Naive thymus-derived CD4-positive, alpha-beta T cell (primary cell): ENCODE measurements at regions not wholly inside any gene's neighbourhood (a gene's known extent, or its start where the extent isn't known, plus 50 kb on each side); places are given as distances from the start of the nearest gene placed in this dataset.
"Not testable (repeated sequence)": the region's sequence is repeated elsewhere in the genome, so short reads cannot be mapped to it uniquely, and the experiment has no call there.

Experiments used
- ATAC-seq: fragments of 150-1000 bp; cut with Tn5 transposase; 2 replicates; pipeline ENCODE4 v1.10.0; 2021; ENCODE audit warnings: mild to moderate bottlenecking, moderate library complexity
- CTCF ChIA-PET: fragments of 350-600 bp; sonication (Branson Sonifier 250); formaldehyde crosslinking; loops from one replicate; lab custom pipeline; 2021; ENCODE audit warnings: antibody characterized with exemption; lab: Charles Lee
- POLR2A ChIA-PET: fragments of 350-600 bp; sonication (Branson Sonifier 250); formaldehyde crosslinking; loops from one replicate; lab custom pipeline; 2021; ENCODE audit warnings: antibody characterized with exemption, inconsistent platforms; lab: Charles Lee
- DNase-seq, 9 donors: peaks; one replicate each; pipeline versions ENCODE4 v3.0.0 to v3.0.0-alpha.2; 2020 to 2022; ENCODE audit warnings: mixed read lengths in 1 of 9
- H3K27ac ChIP-seq: one replicate; pipeline ENCODE4 v1.7.0; 2013; ENCODE audit warnings: mild to moderate bottlenecking, low read depth, low read length, moderate library complexity
- H3K27me3 ChIP-seq, 2 donors: one replicate each; pipeline ENCODE4 v1.7.0; 2013; ENCODE audit warnings: low read length in 2 of 2, mild to moderate bottlenecking in 2 of 2, moderate library complexity in 2 of 2; ENCODE audit not compliant: control insufficient read depth in 2 of 2, insufficient read depth in 2 of 2
- H3K36me3 ChIP-seq, 3 experiments: 1 replicate in 2 of 3; 2 replicates in 1 of 3; pipeline ENCODE4 v1.7.0; 2013; ENCODE audit warnings: low read length in 3 of 3, mild to moderate bottlenecking in 3 of 3, moderate library complexity in 1 of 3; ENCODE audit not compliant: insufficient read depth in 3 of 3, control insufficient read depth in 2 of 3
- H3K4me1 ChIP-seq, 2 donors: one replicate each; pipeline ENCODE4 v1.7.0; 2013; ENCODE audit warnings: low read length in 2 of 2, mild to moderate bottlenecking in 2 of 2, moderate library complexity in 1 of 2; ENCODE audit not compliant: control insufficient read depth in 2 of 2, insufficient read depth in 2 of 2
- H3K4me3 ChIP-seq: 2 replicates; pipeline ENCODE4 v1.7.0; 2013; ENCODE audit warnings: mild to moderate bottlenecking, low read length
- H3K9me3 ChIP-seq, 3 experiments: 1 replicate in 2 of 3; 2 replicates in 1 of 3; pipeline ENCODE4 v1.7.0; 2013; ENCODE audit warnings: low read length in 3 of 3; ENCODE audit not compliant: control insufficient read depth in 2 of 3
- H3K27ac Mint-ChIP-seq, 9 donors: one replicate each; pipeline ENCODE4 v1.8.0; 2020 to 2022; ENCODE audit warnings: mixed read lengths in 9 of 9, mild to moderate bottlenecking in 8 of 9, moderate library complexity in 5 of 9, inconsistent platforms in 2 of 9
- H3K27me3 Mint-ChIP-seq, 5 donors: one replicate each; pipeline ENCODE4 v1.8.0; 2021 to 2022; ENCODE audit warnings: mixed read lengths in 5 of 5, mild to moderate bottlenecking in 1 of 5
- H3K36me3 Mint-ChIP-seq, 5 donors: one replicate each; pipeline ENCODE4 v1.8.0; 2020 to 2022; ENCODE audit warnings: mixed read lengths in 5 of 5, mild to moderate bottlenecking in 3 of 5, inconsistent platforms in 1 of 5
- H3K4me1 Mint-ChIP-seq, 7 donors: one replicate each; pipeline ENCODE4 v1.8.0; 2020 to 2022; ENCODE audit warnings: mixed read lengths in 7 of 7, mild to moderate bottlenecking in 3 of 7, inconsistent platforms in 1 of 7
- H3K4me3 Mint-ChIP-seq, 10 donors: one replicate each; pipeline ENCODE4 v1.8.0; 2020 to 2022; ENCODE audit warnings: mild to moderate bottlenecking in 10 of 10, mixed read lengths in 10 of 10, moderate library complexity in 6 of 10, inconsistent platforms in 2 of 10
- H3K9me3 Mint-ChIP-seq, 11 donors: one replicate each; pipeline ENCODE4 v1.8.0; 2020 to 2022; ENCODE audit warnings: mixed read lengths in 11 of 11, mild to moderate bottlenecking in 4 of 11, inconsistent platforms in 1 of 11, moderate library complexity in 1 of 11
- intact Hi-C, 2 donors: fragments of 100-400 bp; cut with micrococcal nuclease; formaldehyde crosslinking; loops; one replicate each; pipeline ENCODE4 v1.15.1; 2023

DNA sequence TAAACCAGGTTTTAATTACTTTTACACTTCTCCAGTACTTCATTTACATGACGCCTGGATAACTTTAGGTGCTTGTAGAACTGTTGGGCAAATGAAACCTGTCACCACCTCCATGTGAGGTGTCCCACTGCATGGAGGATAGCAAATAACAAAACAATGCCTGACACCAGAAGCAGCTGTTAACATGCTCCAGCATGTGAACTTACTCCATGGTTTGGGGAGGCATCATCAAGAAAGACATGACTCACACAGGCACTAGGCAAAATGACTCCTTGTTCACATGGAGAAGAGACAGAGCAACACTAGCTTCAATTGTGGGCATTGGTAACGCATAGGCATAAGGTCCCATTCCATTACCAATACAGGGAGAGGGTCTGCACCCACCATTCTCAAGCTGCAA lies 198.1 kb upstream of the F9 start:
- H3K27ac Mint-ChIP-seq = no peak overlapping the region
- CTCF ChIA-PET = no interaction called here
- H3K36me3 Mint-ChIP-seq = no peaks in the 10 kb centered on the region
- H3K27ac ChIP-seq = no peak overlapping the region
- intact Hi-C loops = no loop called here
- no peak overlapping the region for H3K4me3 Mint-ChIP-seq
- no peaks in the 10 kb centered on the region for H3K4me1 ChIP-seq
- ATAC-seq (no peak), DNase-seq (no peak)
- H3K36me3 ChIP-seq = no peaks in the 10 kb centered on the region
- no peaks in the 10 kb centered on the region for H3K4me1 Mint-ChIP-seq
- H3K27me3 ChIP-seq = no peaks in the 10 kb centered on the region
- no peaks in the 10 kb centered on the region for H3K9me3 ChIP-seq
- H3K27me3 Mint-ChIP-seq = peaks cover 0 to 3% (median 0%) of the 10 kb centered on the region in 5 donors
- H3K9me3 Mint-ChIP-seq = peaks cover 0 to 2% (median 0%) of the 10 kb centered on the region in 11 donors
- no peak overlapping the region for H3K4me3 ChIP-seq
- POLR2A ChIA-PET = no interaction called here

DNA sequence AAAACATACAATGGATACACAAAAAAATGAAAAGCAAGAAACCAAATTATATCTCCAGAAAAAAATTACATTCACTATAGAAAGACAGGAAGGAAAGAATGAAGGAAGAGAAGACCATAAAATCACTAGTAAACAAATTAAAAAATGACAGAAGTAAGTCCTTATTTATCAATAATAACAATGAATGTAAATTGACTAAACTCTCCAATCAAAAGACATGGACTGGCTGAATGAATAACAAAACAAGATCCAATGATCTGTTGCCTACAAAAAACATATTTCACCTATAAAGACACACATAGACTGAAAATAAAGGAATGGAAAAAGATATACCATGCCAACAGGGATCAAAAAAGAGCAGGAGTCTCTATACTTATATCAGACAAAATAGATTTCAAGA lies 203.2 kb upstream of the F9 start:
- no peaks in the 10 kb centered on the region for H3K4me1 Mint-ChIP-seq
- H3K27me3 Mint-ChIP-seq = no peaks in the 10 kb centered on the region
- H3K9me3 ChIP-seq = no peaks in the 10 kb centered on the region

DNA sequence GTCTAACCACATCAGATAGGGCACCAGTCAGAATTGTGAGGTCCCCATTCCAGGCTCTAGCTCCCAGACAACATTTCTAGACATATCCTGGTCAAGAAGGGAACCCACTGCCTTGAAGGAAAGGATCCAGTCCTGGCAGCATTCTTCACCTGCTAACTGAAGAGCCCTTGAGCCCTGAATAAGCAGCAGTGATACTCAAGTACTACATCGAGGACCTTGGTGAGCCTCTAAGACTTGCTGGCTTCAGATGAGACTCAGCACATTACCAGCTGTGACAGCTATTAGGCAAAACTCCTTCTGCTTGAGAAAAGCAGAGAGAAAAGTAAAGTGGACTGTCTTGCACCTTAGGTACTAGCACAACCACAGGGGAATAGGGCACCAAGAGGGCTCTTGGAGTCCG lies 205.8 kb upstream of the F9 start:
- H3K9me3 Mint-ChIP-seq = peaks cover 0 to 13% (median 0%) of the 10 kb centered on the region in 11 donors
- no peaks in the 10 kb centered on the region for H3K36me3 Mint-ChIP-seq
- Histone ChIP-seq H3K4me3 (no peak overlapping the region), H3K4me1 (no peaks in the 10 kb centered on the region), H3K27me3 (no peaks in the 10 kb centered on the region), H3K9me3 (no peaks in the 10 kb centered on the region), H3K36me3 (no peaks in the 10 kb centered on the region), H3K27ac (no peak overlapping the region)
- H3K4me3 Mint-ChIP-seq = no peak overlapping the region
- H3K4me1 Mint-ChIP-seq = no peaks in the 10 kb centered on the region
- no peaks in the 10 kb centered on the region for H3K27me3 Mint-ChIP-seq
- no peak overlapping the region for H3K27ac Mint-ChIP-seq
- ChIA-PET CTCF (no interaction called here), POLR2A (no interaction called here)
- DNase-seq = no peak
- ATAC-seq = no peak
- intact Hi-C loops = no loop called here

More for the DNA sequence above, 203.2 kb upstream of the F9 start:
- no peak overlapping the region for H3K27ac ChIP-seq
- Mint-ChIP-seq H3K27ac (no peak overlapping the region), H3K9me3 (peaks cover 0 to 13% (median 0%) of the 10 kb centered on the region in 11 donors), H3K36me3 (no peaks in the 10 kb centered on the region), H3K4me3 (no peak overlapping the region)
- H3K36me3 ChIP-seq = no peaks in the 10 kb centered on the region
- CTCF ChIA-PET = no interaction called here
- H3K27me3 ChIP-seq = no peaks in the 10 kb centered on the region
- H3K4me3 ChIP-seq = no peak overlapping the region
- DNase-seq (no peak), ATAC-seq (no peak)
- POLR2A ChIA-PET = no interaction called here
- intact Hi-C loops = no loop called here
- H3K4me1 ChIP-seq = no peaks in the 10 kb centered on the region

DNA sequence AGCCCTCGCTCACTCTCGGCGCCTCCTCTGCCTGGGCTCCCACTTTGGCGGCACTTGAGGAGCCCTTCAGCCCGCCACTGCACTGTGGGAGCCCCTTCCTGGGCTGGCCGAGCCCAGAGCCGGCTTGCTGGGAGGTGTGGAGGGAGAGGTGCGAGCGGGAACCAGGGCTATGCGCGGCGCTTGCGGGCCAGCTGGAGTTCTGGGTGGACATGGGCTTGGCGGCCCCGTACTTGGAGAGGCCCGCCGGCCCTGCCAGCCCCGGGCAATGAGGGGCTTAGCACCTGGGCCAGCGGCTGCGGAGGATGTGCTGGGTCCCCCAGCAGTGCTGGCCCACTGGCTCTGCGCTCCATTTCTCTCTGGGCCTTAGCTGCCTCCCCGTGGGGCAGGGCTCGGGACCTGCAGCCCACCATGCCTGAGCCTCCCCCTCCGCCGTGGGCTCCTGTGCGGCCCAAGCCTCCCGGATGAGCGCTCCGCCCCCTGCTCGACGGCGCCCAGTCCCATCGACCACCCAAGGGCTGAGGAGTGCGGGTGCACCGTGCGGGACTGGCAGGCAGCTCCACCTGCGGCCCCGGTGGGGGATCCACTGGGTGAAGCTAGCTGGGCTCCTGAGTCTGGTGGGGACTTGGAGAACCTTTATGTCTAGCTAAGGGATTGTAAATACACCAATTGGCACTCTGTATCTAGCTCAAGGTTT lies 209.7 kb upstream of the F9 start:
- H3K27me3 ChIP-seq, H3K27ac ChIP-seq, H3K4me3 ChIP-seq, H3K9me3 Mint-ChIP-seq, H3K27me3 Mint-ChIP-seq, ATAC-seq, intact Hi-C loops, H3K4me3 Mint-ChIP-seq, H3K9me3 ChIP-seq, H3K4me1 ChIP-seq, DNase-seq, H3K36me3 Mint-ChIP-seq, H3K36me3 ChIP-seq, POLR2A ChIA-PET, H3K4me1 Mint-ChIP-seq, H3K27ac Mint-ChIP-seq, CTCF ChIA-PET: not testable (repeated sequence)

DNA sequence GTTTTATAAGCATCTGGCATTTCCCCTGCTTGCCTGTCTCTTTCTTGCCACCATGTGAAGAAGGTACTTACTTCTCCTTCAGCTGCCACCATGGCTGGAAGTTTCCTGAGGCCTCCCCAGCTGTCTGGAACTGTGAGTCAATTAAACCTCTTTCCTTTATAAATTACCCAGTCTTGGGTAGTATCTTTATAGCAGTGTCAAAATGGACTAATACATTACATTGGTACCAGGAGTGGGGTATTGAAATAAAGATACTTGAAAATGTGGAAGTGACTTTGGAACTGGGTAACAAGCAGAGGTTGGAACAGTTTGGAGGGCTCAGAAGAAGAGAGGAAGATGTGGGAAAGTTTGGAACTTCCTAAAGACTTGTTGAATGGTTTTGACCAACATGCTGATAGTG lies 223.9 kb upstream of the F9 start:
- peaks cover 4 to 28% (median 12%) of the 10 kb centered on the region in 11 donors for H3K9me3 Mint-ChIP-seq
- H3K4me3 Mint-ChIP-seq, H3K36me3 Mint-ChIP-seq, H3K4me1 ChIP-seq, CTCF ChIA-PET, H3K4me1 Mint-ChIP-seq, H3K4me3 ChIP-seq, H3K27ac Mint-ChIP-seq, DNase-seq, H3K9me3 ChIP-seq, H3K36me3 ChIP-seq, H3K27ac ChIP-seq, ATAC-seq, POLR2A ChIA-PET, H3K27me3 ChIP-seq, H3K27me3 Mint-ChIP-seq, intact Hi-C loops: not testable (repeated sequence)

DNA sequence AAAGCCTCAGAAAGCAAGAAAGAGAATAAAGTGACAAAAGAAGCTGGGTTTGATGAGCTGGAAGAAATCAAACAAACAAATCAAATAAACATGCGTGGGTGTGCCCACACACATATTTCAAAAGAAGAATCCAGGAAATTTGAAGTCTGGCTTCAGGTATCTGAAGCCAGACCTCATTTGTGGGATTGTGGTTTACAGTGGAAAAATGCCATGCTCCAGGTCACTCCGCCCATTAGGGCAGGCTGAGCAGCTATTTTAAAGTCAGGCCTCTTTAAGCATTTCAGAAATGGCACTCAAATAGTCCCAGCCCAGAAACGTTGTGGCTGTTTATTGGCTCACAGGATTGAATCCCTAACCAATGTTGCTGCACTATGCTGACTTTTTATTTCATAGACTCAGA lies 226.1 kb upstream of the F9 start:
- peaks cover 0 to 7% (median 0%) of the 10 kb centered on the region in 3 experiments for H3K9me3 ChIP-seq
- DNase-seq (no peak), ATAC-seq (no peak)
- H3K4me1 ChIP-seq = no peaks in the 10 kb centered on the region
- Mint-ChIP-seq H3K9me3 (peaks cover 4 to 28% (median 12%) of the 10 kb centered on the region in 11 donors), H3K36me3 (no peaks in the 10 kb centered on the region), H3K27ac (no peak overlapping the region), H3K27me3 (no peaks in the 10 kb centered on the region), H3K4me1 (no peaks in the 10 kb centered on the region), H3K4me3 (no peak overlapping the region)
- no peak overlapping the region for H3K4me3 ChIP-seq
- H3K36me3 ChIP-seq = no peaks in the 10 kb centered on the region
- H3K27ac ChIP-seq = no peak overlapping the region
- CTCF ChIA-PET = no interaction called here
- H3K27me3 ChIP-seq = no peaks in the 10 kb centered on the region
- intact Hi-C loops = no loop called here
- POLR2A ChIA-PET = no interaction called here

DNA sequence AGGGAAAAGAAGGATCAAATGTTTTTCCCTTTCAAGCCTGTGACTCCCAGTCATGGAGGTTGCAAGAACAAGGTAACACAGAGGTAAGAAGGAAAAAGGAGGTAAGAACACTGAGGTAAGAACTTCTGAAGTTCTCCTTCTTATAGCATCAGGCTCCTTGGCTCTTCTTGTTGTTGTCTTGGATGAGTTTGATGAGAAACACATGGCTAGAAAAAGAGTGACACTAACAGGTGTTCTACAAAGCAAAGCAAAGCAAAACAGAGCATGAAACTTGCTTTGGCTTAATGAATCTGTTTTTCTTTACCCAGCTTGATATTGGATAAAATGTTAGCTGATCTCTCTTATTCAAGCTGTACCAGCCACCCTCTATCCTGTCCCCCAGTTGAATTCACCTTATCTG lies 231.2 kb upstream of the F9 start:
- Mint-ChIP-seq H3K4me1 (no peaks in the 10 kb centered on the region), H3K9me3 (peaks cover 0 to 4% (median 0%) of the 10 kb centered on the region in 11 donors), H3K36me3 (no peaks in the 10 kb centered on the region), H3K4me3 (no peak overlapping the region), H3K27ac (no peak overlapping the region), H3K27me3 (no peaks in the 10 kb centered on the region)
- CTCF ChIA-PET = no interaction called here
- Histone ChIP-seq H3K27ac (no peak overlapping the region), H3K4me3 (no peak overlapping the region), H3K9me3 (no peaks in the 10 kb centered on the region), H3K27me3 (no peaks in the 10 kb centered on the region), H3K4me1 (no peaks in the 10 kb centered on the region), H3K36me3 (no peaks in the 10 kb centered on the region)
- ATAC-seq = no peak
- POLR2A ChIA-PET = no interaction called here
- intact Hi-C loops = no loop called here
- DNase-seq = no peak
